Fibroblast of pulmonary artery (primary cell): ENCODE measurements at regions not wholly inside any gene's neighbourhood (a gene's known extent, or its start where the extent isn't known, plus 50 kb on each side); places are given as distances from the start of the nearest gene placed in this dataset.

ENCODE experiments used
- DNase-seq: peaks from one replicate; pipeline ENCODE4 v3.0.0-alpha.2; 2010; ENCODE audit warnings: low read depth
- H3K4me3 ChIP-seq: replicated peaks from 2 replicates; pipeline ENCODE4 v1.5.1; 2011; ENCODE audit warnings: low read depth, mild to moderate bottlenecking, control low read depth, low read length, moderate library complexity
- TF ChIP-seq, protein P1 (sequence below): IDR thresholded peaks from 2 replicates; pipeline ENCODE4 v1.5.1; 2011; ENCODE audit warnings: mild to moderate bottlenecking, control low read depth, low read length, inconsistent platforms; ENCODE audit errors: missing control alignments

DNA sequence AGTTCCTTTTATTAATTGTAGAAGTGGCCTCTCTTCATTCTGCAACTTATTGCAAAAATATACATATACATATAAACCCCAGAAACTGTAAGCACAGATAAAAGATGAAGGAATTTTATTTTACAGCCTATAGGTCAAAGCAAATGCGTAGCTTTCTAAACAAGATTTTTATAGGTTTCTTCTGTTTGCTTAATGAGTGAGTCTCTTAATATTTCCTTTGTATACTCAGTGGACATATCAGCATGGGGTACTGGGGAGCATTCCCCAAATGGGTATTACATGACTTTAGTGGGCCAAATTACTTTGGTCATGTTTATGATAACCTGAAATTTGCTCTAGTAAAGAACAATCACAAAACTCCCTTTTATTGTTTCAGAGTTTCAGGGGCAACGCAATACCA lies 1698.6 kb upstream of the IGFBP7 start:
- no peak overlapping the region for H3K4me3 ChIP-seq
- TF ChIP-seq, protein P1, sequence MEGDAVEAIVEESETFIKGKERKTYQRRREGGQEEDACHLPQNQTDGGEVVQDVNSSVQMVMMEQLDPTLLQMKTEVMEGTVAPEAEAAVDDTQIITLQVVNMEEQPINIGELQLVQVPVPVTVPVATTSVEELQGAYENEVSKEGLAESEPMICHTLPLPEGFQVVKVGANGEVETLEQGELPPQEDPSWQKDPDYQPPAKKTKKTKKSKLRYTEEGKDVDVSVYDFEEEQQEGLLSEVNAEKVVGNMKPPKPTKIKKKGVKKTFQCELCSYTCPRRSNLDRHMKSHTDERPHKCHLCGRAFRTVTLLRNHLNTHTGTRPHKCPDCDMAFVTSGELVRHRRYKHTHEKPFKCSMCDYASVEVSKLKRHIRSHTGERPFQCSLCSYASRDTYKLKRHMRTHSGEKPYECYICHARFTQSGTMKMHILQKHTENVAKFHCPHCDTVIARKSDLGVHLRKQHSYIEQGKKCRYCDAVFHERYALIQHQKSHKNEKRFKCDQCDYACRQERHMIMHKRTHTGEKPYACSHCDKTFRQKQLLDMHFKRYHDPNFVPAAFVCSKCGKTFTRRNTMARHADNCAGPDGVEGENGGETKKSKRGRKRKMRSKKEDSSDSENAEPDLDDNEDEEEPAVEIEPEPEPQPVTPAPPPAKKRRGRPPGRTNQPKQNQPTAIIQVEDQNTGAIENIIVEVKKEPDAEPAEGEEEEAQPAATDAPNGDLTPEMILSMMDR = no peak
- DNase-seq = no peak

DNA sequence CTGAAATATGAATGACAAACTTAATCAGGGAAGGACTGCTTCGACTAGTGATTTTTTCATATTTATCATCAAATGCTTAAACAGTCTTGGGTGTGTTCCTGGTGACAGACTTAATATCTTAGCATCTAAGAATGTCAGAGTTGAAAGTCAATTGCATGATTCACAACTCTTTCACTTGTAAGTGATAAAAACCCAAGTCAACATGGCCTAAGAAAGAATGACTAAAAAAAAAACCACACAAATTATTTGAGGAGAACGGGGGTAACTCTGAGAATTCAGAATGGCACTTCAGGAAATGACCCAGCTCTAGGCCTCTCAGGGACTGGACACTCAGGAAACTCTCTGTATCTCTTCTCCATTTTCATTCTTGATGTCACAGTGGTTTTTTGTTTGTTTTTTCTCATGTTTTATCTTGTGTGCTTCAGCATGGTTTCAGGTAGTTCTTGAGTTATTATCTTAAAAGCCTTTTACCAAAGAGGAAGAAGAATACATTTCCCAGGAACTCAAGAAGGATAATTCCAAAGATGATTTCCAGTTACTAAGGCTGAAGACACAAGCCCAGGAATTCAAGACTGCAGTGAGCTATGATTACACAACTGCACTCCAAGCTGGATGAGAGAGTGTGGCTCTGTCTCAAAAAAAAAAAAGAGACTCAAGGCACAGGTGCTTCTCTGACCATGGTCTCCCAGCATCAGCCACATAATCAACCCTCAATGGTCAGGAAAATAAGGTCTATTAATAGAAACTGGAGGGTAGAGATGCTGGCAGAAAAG lies 1697.8 kb upstream of the IGFBP7 start:
- TF ChIP-seq, protein P1 = no peak
- no peak for DNase-seq
- no peak overlapping the region for H3K4me3 ChIP-seq

DNA sequence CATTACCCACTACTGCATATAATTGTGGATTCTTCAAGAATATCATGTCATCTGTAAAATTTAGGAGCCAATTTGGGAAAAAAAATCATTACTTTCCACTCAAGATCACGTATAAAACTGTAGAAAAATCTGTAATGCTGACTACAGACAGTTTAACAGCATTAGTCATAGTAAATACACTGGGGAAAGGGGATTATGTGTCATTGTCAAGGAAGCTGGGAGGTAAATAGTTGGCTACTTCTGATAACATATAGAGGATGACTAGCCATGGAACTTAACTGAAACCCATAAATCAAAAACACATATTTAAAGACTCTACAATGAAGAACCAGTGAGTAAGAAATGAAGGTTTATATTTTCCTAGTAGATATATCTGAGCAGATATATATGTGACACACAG lies 1666.4 kb upstream of the IGFBP7 start:
- TF ChIP-seq, protein P1 = no peak
- no peak overlapping the region for H3K4me3 ChIP-seq
- DNase-seq = peak; percentile 21

DNA sequence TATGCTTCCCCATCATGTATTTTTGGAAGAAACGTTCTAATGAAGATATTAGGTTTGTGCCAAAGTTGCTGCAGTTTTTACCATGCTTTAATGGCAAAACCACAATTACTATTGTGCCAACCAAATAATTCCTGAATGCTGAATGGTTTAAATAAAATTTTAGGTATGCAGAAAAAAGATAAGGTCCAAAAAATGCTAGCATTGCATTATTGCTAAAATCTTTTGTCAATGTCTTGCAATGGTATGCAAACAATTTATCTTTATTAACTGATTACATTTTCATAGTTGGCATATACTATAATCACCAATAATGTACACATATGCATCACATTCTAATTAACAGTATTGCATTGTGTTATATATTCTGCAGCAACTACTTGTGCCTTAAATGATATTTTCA lies 1657.4 kb upstream of the IGFBP7 start:
- DNase-seq = no peak
- TF ChIP-seq, protein P1 = no peak

DNA sequence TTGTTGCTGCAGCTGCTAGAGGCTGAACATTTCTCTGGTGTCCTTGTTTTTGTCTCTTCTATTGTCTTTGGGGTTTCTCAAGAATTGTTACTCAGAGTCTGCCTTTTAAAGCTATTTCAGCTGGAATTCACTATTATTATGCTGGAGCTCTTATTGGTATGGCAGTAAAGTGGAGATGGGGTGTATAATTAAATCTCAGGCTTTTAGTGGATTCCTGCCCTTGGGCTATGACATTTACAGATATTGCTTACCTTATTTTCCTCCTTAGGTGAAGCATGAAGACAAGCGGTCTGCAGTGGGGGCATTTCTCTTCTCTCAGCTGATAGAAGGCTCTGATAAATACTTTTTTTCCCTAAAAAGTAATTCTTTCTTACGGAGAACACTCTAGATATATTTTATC lies 1656.6 kb upstream of the IGFBP7 start:
- DNase-seq = no peak
- TF ChIP-seq, protein P1 = no peak
- H3K4me3 ChIP-seq = no peak overlapping the region

More for the DNA sequence above, 1657.4 kb upstream of the IGFBP7 start:
- H3K4me3 ChIP-seq = no peak overlapping the region

DNA sequence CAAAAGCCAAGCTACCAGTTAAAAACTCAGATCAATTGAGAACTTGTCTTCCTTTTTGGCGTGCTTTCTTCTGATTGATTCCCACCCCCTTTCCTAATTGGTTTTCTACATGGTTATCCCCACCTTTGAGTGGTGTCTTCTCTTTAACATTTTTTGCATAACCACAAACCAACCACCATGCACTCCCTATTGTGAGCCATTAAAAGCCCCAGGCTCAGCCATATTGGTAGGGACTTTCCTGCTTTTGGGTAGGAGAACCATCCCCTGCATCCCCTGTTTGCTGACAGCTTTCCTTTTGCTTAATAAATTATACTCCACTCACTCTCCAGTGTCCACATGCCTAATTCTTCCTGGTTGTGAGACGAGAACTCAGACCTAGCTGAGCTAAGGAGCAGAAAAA lies 1651.4 kb upstream of the IGFBP7 start:
- TF ChIP-seq, protein P1 = no peak
- H3K4me3 ChIP-seq = no peak overlapping the region
- DNase-seq = no peak

DNA sequence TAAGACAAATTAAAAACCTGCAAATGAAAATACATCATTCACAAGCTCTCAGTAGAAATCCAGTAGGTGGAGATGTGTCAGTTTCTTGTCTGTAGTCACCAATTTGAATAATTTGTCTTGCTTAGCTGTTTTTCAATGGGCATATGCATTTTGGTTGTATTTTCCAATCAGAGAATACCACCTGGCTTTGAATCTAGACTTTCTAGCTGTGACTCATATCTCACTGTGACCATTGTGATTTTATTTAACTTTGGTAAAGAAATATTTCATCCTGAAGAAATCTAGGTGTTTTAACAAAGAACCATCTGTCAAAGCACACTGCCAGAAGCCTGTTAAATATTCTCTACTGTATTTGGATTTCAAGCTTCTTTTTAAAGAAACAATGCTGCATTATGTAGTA lies 1650.6 kb upstream of the IGFBP7 start:
- TF ChIP-seq, protein P1 = no peak
- DNase-seq = no peak
- no peak overlapping the region for H3K4me3 ChIP-seq
